Dendritic cell treated with granulocyte-macrophage colony-stimulating factor and Interleukin-4, amounts not matched to agents 40 ng/mL and 50 ng/mL, for 4 days (primary cell): ENCODE measurements at regions not wholly inside any gene's neighbourhood (a gene's known extent, or its start where the extent isn't known, plus 50 kb on each side); places are given as distances from the start of the nearest gene placed in this dataset.
"Not testable (repeated sequence)": the region's sequence is repeated elsewhere in the genome, so short reads cannot be mapped to it uniquely, and the experiment has no call there.

ENCODE experiments used
- H3K27ac Mint-ChIP-seq: one replicate; pipeline ENCODE4 v1.8.0; 2022; ENCODE audit warnings: mild to moderate bottlenecking, mixed read lengths
- H3K27me3 Mint-ChIP-seq: one replicate; pipeline ENCODE4 v1.8.0; 2022; ENCODE audit warnings: mild to moderate bottlenecking, mixed read lengths
- H3K36me3 Mint-ChIP-seq: one replicate; pipeline ENCODE4 v1.8.0; 2022; ENCODE audit warnings: low read depth, mixed read lengths
- H3K4me1 Mint-ChIP-seq: one replicate; pipeline ENCODE4 v1.8.0; 2022; ENCODE audit warnings: low read depth, mixed read lengths
- H3K4me3 Mint-ChIP-seq: one replicate; pipeline ENCODE4 v1.8.0; 2022; ENCODE audit warnings: mild to moderate bottlenecking, moderate library complexity, mixed read lengths
- H3K9me3 Mint-ChIP-seq: one replicate; pipeline ENCODE4 v1.8.0; 2022; ENCODE audit warnings: mixed read lengths
- intact Hi-C: fragments of 100-400 bp; cut with micrococcal nuclease; formaldehyde crosslinking; loops from one replicate; pipeline ENCODE4 v1.15.0; 2022

- Mint-ChIP-seq H3K4me3 (no peak overlapping the region), H3K27me3 (no peaks in the 10 kb centered on the region), H3K9me3 (peaks cover 11% of the 10 kb centered on the region), H3K27ac (no peak overlapping the region), H3K36me3 (no peaks in the 10 kb centered on the region), H3K4me1 (no peaks in the 10 kb centered on the region)
- intact Hi-C loops: no loop called here
These were observed 108.5 kb downstream of the SOCS6 start for GRCh38 chr18:70397259-70397925.

GRCh38 chr18:70395771-70396170 is 106.9 kb downstream of the SOCS6 start:
- H3K36me3 Mint-ChIP-seq, H3K4me1 Mint-ChIP-seq, H3K4me3 Mint-ChIP-seq, intact Hi-C loops, H3K27me3 Mint-ChIP-seq, H3K27ac Mint-ChIP-seq: not testable (repeated sequence)
- H3K9me3 Mint-ChIP-seq: peaks cover 11% of the 10 kb centered on the region

- Mint-ChIP-seq H3K4me3 (no peak overlapping the region), H3K27me3 (no peaks in the 10 kb centered on the region), H3K9me3 (peaks cover 11% of the 10 kb centered on the region), H3K27ac (no peak overlapping the region), H3K4me1 (no peaks in the 10 kb centered on the region), H3K36me3 (no peaks in the 10 kb centered on the region)
- intact Hi-C loops: no loop called here
These were observed 105.8 kb downstream of the SOCS6 start for GRCh38 chr18:70394672-70395071.

- H3K4me1 Mint-ChIP-seq: no peaks in the 10 kb centered on the region
- H3K4me3 Mint-ChIP-seq: no peak overlapping the region
- intact Hi-C loops: no loop called here
- no peak overlapping the region for H3K27ac Mint-ChIP-seq
- H3K9me3 Mint-ChIP-seq: peaks cover 11% of the 10 kb centered on the region
- no peaks in the 10 kb centered on the region for H3K36me3 Mint-ChIP-seq
- no peaks in the 10 kb centered on the region for H3K27me3 Mint-ChIP-seq
These were observed 101.7 kb downstream of the SOCS6 start for GRCh38 chr18:70390371-70391090.

- H3K27ac Mint-ChIP-seq, H3K9me3 Mint-ChIP-seq, intact Hi-C loops, H3K27me3 Mint-ChIP-seq, H3K4me1 Mint-ChIP-seq, H3K4me3 Mint-ChIP-seq, H3K36me3 Mint-ChIP-seq: not testable (repeated sequence)
These were observed 100.2 kb downstream of the SOCS6 start for GRCh38 chr18:70389036-70389435.

GRCh38 chr18:70387027-70387426 is 98.2 kb downstream of the SOCS6 start:
- Mint-ChIP-seq H3K9me3 (no peaks in the 10 kb centered on the region), H3K27me3 (peaks cover 2% of the 10 kb centered on the region), H3K27ac (no peak overlapping the region), H3K4me3 (no peak overlapping the region), H3K4me1 (peaks cover 9% of the 10 kb centered on the region), H3K36me3 (no peaks in the 10 kb centered on the region)
- intact Hi-C loops: no loop called here

- no peak overlapping the region for H3K27ac Mint-ChIP-seq
- peaks cover 3% of the 10 kb centered on the region for H3K27me3 Mint-ChIP-seq
- H3K4me3 Mint-ChIP-seq: no peak overlapping the region
- intact Hi-C loops: no loop called here
- no peaks in the 10 kb centered on the region for H3K36me3 Mint-ChIP-seq
- H3K4me1 Mint-ChIP-seq: peaks cover 13% of the 10 kb centered on the region
- no peaks in the 10 kb centered on the region for H3K9me3 Mint-ChIP-seq
These were observed 97.7 kb downstream of the SOCS6 start for GRCh38 chr18:70386582-70386981.

GRCh38 chr18:70385474-70385873 is 96.6 kb downstream of the SOCS6 start:
- Mint-ChIP-seq H3K4me1 (peaks cover 17% of the 10 kb centered on the region), H3K36me3 (no peaks in the 10 kb centered on the region), H3K27me3 (peaks cover 4% of the 10 kb centered on the region), H3K27ac (no peak overlapping the region), H3K9me3 (no peaks in the 10 kb centered on the region), H3K4me3 (no peak overlapping the region)
- intact Hi-C loops: no loop called here

GRCh38 chr18:70384181-70384790 is 95.4 kb downstream of the SOCS6 start:
- Mint-ChIP-seq H3K36me3 (no peaks in the 10 kb centered on the region), H3K9me3 (no peaks in the 10 kb centered on the region), H3K4me1 (peaks cover 17% of the 10 kb centered on the region), H3K27ac (no peak overlapping the region), H3K27me3 (peaks cover 4% of the 10 kb centered on the region), H3K4me3 (no peak overlapping the region)
- intact Hi-C loops: no loop called here

- Mint-ChIP-seq H3K4me1 (peaks cover 17% of the 10 kb centered on the region), H3K4me3 (no peak overlapping the region), H3K27me3 (peaks cover 4% of the 10 kb centered on the region), H3K9me3 (no peaks in the 10 kb centered on the region), H3K27ac (no peak overlapping the region), H3K36me3 (no peaks in the 10 kb centered on the region)
- intact Hi-C loops: no loop called here
These were observed 94.3 kb downstream of the SOCS6 start for GRCh38 chr18:70382992-70383717.

- Mint-ChIP-seq H3K27ac (no peak overlapping the region), H3K4me3 (no peak overlapping the region), H3K9me3 (no peaks in the 10 kb centered on the region), H3K4me1 (peaks cover 17% of the 10 kb centered on the region), H3K27me3 (peaks cover 5% of the 10 kb centered on the region), H3K36me3 (no peaks in the 10 kb centered on the region)
- intact Hi-C loops: no loop called here
These were observed 93.2 kb downstream of the SOCS6 start for GRCh38 chr18:70382017-70382416.

- Mint-ChIP-seq H3K4me3 (no peak overlapping the region), H3K9me3 (no peaks in the 10 kb centered on the region), H3K27ac (no peak overlapping the region), H3K36me3 (no peaks in the 10 kb centered on the region), H3K27me3 (peaks cover 5% of the 10 kb centered on the region), H3K4me1 (peaks cover 17% of the 10 kb centered on the region)
- intact Hi-C loops: no loop called here
These were observed 92.4 kb downstream of the SOCS6 start for GRCh38 chr18:70380915-70381896.
